Stimulated activated naive CD8-positive, alpha-beta T cell treated with anti-CD3 and anti-CD28 coated beads, Interleukin-15, Interleukin-2, amounts not matched to agents 100 U/mL and 50 U/mL, for 24 hours (primary cell): ENCODE measurements at regions not wholly inside any gene's neighbourhood (a gene's known extent, or its start where the extent isn't known, plus 50 kb on each side); places are given as distances from the start of the nearest gene placed in this dataset.
A peak's percentile ranks its signal among the peaks of the same experiment; 100 is the strongest.
"Not testable (repeated sequence)": the region's sequence is repeated elsewhere in the genome, so short reads cannot be mapped to it uniquely, and the experiment has no call there.

Experiments used
- ATAC-seq: fragments of 150-1000 bp; cut with Tn5 transposase; one replicate; pipeline ENCODE4 v1.10.0; 2021
- DNase-seq: peaks from one replicate; pipeline ENCODE4 v3.0.0; 2021

DNA sequence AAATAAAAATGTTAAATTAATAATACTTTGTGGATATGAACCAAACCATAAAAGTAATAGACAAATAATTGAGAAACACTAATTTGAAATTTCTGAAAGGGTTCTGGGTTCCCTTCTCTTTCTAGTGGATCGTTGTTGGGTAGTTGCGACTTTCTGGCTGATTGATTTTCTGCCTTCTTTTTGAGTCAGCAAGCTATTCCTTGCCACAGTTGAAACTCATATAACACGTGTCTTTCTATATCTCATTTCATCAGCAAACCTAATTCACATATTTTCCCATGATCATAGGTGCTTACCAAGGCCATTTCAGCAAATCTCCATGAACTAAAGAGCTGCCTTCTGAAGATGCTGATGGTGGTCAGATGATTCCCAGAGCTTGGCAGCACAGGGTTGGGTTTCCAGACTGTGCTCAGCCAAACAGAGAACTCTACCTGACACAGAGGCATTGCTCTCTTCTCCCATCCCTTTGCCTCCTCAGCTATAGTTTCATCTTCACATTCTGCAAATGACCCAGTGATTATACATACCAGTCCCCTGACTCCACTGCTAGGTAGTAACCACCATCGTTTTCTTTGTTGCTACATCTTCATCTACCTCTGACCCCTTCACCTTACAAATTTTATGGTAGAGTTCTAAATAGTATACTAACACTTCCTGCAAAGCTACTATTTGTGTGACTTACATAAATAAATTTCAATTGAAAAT is 383.9 kb upstream of the DPH6 start:
- no peak for ATAC-seq
- DNase-seq: no peak

DNA sequence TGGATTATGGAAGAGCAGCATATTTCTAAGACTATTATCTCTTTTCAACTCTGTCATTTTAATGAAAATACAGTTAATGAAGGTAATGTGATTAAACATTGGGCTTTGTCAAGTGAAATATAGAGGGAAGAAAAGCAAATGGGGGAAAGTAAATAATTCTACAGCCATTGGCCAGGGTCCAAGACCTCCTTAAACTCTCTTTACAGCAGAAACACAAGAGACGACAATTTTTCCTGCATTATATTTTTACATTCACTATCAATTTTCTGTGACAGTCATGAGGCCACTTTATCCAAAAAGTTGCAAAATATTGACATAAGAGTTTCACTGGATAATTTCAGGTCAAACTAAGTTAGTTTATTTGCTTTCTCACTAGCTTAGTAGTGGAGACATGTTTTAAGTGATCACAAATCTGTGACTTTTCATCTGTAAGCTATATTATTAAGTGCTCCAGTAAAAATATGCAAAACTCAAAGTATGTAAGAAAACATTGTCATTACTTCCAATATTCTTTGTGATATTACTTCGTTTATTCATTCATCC is 385.9 kb upstream of the DPH6 start:
- no peak for DNase-seq
- ATAC-seq: no peak

DNA sequence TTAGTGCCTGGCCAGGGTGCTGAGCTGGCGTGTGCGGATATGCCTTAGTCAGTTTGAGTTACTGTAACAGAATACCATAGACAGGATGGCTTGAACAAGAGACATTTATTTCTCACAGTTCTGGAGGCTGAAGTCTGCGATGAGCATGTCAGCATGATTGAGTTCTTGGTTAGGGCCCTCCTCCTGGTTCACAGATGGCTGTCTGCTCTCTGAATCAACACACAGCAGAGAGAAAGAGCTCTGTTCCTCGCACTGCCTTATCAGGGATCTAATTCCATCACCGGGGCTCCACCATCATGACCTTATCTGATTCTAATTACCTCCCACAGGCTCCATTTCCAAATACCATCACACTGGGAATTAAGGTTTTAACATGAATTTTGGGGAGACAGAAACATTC is 386.6 kb upstream of the DPH6 start:
- no peak for DNase-seq

DNA sequence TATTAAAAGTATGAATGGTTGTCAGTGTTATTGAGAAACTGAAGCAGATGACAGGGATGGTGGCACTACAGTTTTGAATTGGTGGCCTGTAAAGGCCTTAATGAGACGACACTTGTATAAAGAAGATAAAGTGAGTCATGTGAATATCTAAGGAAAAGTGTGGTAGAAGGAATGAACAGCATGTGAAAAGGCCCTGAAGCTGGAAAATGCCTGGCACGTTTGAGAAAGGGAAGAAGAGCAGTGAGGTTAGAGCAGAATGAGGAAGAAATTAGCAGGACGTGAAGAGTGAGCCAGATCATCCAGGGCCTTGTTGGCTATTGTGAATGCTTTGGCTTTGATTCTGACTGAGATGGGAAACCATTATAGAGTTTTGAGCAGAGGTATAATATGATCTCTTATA is 387.6 kb upstream of the DPH6 start:
- ATAC-seq (no peak), DNase-seq (no peak)

More for the DNA sequence above, 386.6 kb upstream of the DPH6 start:
- ATAC-seq: no peak

DNA sequence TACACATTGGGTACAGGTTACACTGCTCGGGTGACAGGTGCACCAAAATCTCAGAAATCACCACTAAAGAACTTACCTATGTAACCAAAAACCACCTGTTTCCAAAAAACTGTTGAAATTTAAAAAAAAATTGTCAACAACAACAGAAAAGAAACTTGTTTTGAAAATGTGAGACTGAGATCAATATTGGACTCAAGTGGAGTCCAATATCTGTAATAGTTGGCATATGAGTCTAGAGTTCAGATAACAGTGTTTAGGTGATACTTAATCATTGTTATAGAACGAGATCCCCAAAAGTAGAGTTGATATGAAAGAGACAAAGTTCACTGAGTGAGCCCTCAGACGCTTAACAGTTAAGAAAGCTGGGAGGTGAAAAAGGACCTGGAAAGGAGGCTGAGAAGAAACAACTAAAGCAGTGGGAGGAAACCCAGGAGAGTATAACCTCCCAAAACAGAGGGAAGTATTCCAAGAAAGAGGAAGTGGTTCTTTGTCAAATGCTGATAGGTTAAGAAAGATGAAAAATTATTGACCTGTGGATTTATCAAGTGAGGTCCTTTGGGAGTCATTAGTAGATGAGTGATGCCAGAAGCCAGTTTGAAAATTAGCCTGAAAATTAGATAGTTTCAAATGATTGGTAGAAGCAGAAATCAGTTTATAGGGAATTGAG is 388.6 kb upstream of the DPH6 start:
- ATAC-seq: no peak
- DNase-seq: no peak

DNA sequence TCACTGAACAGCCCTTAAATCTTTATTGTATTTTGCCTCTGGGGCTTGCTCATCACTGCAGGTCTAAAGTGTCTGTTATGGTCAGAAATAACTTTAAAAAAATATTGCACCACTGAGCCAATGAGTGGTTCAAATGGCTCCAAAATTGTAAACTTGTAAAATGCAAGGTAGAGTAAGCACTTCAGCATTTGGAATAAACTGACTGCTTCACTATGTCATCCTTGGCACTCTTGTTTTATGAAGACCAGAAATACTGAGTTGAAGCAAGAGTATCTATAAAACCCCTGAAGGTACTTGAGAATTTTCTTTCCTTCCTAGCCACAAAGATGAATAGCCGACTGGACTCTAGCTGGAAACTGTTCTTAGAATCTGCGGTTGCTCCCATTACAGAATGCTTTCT is 390.3 kb upstream of the DPH6 start:
- ATAC-seq: no peak
- no peak for DNase-seq

DNA sequence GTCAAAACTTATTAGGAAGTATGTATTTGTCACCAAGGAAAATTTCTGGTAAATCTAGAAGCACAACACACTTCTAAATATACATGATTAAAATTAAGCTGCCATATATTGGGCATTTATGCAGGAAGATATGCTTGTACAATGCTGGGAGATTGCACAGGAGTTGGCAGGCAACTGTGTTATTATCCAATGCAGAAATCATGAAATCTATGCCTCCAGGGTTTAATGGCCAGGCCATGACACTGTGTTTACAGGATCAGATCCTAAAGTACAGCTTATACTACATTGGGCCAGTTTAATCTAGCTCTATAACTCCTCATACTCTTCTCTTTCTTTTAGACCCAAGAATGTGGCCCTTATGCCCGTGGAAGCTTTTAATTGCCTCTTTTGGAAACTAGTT is 391.4 kb upstream of the DPH6 start:
- no peak for DNase-seq
- ATAC-seq: no peak

DNA sequence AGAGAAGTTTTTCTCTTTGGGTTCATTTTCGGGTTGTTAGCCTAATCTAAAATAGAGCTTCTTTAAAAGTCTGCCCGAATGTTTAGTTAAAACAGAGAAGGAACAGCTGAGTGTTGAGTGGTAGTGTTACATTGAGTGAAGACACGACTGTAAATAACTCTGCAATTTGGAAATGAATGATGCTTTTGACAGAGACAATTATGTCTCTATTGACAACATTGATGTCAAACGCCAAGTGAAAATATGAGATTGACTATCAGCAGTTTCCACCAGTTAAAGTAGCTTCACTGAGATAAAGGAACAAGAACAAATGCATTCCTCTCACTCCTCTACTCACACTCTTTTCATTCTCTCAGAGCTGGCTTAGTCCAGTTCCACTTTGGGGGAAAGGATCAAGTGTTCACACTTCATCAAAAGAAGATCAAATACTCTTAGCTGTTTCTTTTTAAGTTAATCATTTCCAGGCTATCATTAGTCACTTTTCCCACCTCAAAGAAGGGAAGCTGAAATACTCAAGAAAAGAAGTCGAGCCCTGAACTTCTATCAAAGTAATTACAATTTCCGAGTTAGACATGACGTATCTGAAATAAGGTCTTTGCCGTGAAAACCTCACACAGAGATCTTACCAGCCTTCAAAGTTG is 399.1 kb upstream of the DPH6 start:
- ATAC-seq (no peak), DNase-seq (no peak)

DNA sequence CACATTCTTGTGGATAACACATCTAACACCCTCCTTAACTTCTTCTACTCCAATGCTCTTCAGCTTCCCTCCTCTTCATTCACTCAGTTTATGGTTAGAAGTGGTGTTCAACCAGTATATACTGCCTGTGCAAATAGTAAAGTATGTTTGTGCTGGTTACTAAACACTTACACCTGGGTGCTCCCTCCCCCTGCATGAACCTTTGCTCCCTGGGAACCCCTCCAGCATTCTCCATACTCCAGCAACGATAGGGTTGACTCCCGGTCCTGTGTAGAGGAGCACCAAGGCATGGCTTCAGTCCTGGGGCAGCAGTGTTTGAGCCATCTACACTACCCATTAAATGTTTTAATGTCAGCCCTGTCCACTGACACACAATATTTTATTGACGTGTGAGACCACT is 407.5 kb upstream of the DPH6 start:
- DNase-seq (no peak), ATAC-seq (peak; percentile 19)

DNA sequence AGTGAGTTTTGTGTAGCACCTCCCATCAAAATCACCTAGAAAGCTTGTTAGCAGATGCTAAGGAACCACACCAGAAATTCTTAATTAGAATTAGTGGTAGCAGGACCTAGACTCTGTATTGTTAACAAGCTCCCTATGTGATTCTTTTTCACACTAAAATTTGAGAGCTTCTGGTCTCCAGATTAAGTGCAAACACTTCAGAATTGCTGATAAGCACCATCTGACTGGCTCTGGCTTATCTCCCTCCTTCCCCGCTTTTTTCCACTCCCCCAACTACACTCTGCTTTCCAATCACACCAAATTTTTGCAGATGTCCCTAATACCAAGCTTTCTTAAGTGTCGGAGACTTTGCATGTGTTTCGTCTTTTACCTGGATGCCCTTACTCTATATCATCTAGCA is 410.1 kb upstream of the DPH6 start:
- no peak for DNase-seq
- ATAC-seq: no peak

DNA sequence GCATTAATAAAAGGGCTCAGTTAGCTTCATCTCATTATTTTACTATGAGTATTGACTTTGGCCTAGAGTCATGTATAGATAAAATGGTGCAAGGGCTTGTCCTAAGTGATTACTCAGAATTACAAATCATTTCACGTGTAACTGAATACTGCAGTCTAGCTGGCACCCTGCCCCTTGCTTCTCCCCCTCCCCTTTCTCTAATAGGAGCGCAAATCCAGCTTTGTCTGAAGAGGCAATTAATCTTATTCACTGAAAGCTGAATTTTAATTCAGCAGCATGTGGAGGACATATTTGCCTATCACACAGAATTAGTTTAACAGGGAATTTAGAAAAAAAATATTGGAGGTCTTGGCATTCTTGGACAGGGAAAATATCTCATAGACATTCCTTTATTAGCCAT is 412.1 kb upstream of the DPH6 start:
- ATAC-seq (no peak), DNase-seq (no peak)

DNA sequence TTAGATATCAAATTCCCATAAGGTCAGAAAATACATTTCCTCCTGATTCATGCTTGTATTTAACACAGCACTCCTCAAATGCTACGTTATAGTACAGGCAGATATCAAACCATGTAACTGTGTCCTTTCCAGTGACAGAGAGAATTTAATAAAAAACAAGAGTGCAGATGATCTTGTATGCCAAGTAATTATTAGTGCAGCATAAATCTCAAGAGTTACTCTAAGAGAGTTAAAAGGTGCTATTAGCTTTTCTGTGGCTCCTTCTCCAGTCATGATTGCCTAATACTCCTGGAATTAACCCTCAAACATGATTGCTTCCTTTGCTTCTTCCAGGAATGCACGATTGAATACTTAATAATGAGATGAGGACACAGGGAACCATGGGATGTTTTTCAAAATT is 413.0 kb upstream of the DPH6 start:
- DNase-seq (no peak), ATAC-seq (no peak)

DNA sequence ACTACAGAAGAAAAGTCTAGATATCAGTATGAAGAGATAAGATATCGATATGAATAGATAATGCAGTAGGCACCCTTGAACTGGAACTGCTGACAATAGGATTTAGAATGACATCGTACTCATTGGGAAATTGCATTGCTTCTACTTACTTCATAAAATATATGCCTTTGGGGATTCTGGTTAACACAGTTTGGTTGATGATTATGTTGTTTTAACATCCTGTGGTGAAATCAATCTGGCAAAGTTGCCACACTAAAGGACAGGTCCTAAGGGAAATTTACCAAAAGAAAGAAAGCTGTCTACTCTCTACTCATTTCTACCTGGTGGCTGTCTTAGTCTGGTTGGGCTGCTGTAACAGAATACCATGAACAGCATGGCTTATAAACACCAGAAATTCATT is 417.4 kb upstream of the DPH6 start:
- no peak for ATAC-seq

DNA sequence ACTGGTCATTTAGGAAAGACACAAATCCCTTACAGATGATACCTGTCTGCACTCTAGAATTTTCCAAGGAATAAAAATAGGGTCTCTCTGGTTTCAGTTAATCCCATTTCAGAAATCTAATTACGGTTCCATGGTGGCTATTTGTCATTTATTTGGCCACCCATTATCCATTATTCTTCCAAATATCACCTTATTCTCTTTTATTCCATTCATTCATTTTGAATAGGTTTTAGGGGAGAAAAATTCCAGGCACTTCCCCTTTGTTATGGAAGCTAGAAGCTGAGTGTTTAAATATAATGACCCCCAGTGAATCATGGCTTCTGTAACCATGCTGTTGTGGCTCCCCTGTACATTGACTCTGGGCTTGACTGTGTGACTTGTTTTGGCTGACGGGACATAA is 420.8 kb upstream of the DPH6 start:
- no peak for ATAC-seq
- DNase-seq: no peak

More for the DNA sequence above, 417.4 kb upstream of the DPH6 start:
- no peak for DNase-seq

DNA sequence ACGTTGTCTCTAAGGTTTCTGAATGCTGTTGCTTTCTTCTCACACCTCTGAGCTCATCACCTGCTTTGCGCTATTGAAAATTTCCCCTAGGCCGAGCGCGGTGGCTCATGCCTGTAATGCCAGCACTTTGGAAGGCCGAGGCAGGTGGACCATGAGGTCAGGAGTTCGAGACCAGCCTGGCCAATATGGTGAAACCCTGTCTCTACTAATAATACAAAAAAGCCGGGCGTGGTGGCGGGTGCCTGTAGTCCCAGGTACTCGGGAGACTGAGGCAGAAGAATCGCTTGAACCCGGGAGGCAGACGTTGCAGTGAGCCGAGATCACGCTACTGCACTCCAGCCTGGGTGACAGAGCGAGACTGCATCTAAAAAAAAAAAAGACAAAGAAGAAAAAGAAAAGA is 422.0 kb upstream of the DPH6 start:
- not testable (repeated sequence) for ATAC-seq, DNase-seq

DNA sequence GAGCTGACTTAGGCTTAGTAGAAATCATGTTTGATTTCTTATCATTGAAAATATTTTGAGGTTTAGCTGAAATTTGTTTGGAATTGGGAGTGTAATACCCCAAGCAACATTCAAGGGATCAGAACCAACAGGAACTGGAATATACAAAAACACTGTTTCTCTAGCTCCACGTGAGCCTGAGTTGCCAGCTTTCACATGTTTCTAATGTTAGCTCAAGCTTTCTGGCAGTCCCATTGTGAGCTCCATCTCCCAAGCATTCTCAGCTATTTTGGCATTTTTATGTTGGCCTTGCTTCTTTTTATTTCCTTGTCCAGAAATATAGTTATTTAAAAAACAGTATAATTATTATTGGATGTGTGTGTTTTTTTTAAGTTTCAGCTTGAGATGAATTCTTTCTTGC is 427.1 kb upstream of the DPH6 start:
- no peak for DNase-seq
- no peak for ATAC-seq

DNA sequence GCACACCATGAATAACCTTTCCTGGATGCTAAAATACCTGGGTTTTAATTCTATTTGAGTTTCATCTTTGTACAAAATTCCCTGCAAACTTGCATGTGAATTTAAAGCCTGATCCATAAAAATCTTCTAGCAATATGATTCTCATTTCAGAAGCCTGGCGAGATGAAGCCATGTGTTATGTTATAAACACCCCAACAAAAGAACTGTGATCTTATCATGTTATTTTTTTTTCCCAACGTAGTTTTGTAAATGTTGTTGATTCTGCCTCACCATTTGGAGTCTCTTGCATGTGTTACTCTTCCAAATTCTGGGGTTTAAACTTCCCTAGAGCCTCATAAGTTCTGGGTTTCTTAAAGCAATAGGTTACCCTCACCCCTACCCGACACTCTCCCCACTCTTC is 428.1 kb upstream of the DPH6 start:
- DNase-seq: no peak
- no peak for ATAC-seq

DNA sequence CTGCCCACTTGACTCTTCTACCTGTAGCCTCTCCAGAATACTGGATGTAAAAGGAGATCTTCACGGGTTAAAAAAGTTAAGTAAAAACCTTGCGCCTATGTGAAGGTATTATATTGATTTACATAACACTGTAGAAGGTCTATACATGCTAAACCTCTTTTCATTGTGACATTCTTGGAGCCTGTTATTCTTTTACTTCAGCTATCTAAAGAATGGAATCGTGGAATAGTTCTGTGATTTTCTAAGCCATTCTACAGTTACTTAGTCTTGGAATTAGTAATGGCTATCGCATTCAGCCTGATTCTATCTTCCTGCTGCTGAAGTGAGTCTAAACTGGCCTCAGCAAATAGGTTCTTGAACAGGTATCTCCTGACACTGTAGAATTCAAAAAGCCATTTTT is 430.0 kb upstream of the DPH6 start:
- no peak for ATAC-seq
- no peak for DNase-seq

DNA sequence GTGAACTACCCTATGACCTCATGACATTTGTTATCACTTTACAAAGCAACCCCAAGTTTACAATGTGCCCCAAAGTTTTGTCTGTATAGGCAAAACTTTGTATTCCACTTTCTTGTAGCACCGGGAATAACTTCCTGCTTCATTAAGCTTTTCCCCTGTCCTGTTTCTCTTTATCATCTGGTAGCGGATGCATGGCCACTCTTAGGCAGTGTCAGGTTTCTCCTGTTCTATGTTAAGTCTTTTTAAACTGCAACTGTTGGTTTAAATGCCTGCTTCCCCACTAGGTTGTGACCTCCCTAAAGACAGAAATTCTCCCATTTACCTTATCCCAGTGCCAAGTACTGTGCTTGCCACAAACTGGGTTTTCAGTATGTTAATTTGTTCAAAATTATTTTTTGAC is 433.6 kb upstream of the DPH6 start:
- DNase-seq (no peak), ATAC-seq (no peak)

DNA sequence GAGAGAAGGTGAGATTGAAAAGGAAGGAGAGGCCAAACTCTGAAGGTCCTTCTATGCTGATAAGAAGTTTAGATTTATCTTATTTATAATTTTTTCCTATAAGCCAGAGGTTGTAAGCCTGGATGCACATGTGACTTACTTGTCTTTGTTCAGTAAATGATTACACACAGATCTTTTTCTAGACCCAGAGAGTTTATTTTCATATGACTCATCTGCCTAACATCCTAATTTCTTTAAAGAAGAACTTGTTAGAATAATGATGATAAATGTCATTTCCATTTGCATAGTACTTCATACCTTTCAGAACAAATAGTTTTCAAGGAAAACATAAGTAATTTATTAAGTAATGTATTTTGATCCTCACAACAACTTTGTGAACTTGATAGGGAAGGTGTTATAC is 434.8 kb upstream of the DPH6 start:
- DNase-seq: no peak
- ATAC-seq: no peak

DNA sequence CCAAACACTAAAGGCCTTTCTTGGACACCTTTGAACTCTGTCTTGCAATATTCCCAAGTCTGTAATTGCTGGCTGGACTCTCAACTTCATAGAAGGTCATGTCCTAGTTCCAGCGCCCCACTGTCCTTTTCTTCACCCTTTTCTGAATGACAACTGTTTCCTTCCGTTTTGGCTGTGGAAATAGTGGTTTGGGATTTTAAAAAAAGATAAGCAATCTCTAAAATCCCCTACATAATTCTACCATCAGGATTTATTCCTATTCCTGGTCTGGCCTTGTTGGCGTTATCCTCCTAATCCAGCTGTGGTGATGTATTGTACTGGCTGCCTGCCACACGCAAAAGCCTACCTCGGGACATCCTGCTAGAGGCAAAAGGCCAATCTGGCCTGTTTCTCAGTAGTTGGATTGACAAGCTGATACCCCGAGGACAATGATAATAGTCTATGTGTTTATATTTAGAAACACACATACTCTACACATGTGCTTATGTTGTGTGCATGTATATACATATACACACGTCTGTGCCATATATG is 440.3 kb upstream of the DPH6 start:
- ATAC-seq: no peak
- DNase-seq: no peak

DNA sequence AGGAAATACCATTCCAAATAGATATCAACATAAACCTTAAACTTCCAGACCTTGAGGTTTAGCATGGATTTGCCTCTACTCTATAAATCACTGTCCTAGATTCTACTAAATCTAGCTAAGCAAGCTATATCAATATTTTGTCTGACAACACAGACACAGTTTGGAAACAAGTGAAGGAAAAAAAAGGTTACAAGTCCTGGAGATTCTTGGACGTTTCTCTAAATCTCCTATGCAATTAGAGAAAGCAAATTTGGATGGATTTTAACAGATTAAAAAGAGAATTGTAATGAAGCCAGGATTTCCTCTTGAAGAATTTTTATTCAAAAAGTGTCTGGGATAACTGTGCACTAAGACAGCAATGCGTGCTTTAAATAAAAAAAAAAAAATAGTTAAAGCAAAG is 441.1 kb upstream of the DPH6 start:
- DNase-seq (no peak), ATAC-seq (no peak)

DNA sequence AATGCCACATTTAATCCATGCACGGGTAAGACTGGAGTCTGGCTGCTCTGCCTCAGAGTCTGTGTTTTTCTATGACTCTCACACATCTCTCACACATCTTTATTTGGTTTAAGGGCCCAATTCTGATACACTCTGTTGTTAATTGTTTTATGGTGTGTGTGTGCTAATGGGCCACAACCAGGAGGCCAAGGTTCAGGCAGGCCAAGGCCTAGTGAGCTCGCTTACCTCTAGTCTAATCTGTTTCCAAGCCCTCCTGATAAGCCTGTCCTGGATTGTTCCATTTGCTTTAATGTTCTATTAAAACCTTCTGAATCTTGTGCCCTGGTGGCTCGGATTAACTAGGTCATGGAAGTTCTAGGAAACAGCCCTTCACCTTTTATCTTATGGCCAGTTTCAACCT is 445.4 kb upstream of the DPH6 start:
- no peak for DNase-seq
- ATAC-seq: no peak
